IMR-90 (cell line): ENCODE measurements at regions not wholly inside any gene's neighbourhood (a gene's known extent, or its start where the extent isn't known, plus 50 kb on each side); places are given as distances from the start of the nearest gene placed in this dataset.
A peak's percentile ranks its signal among the peaks of the same experiment; 100 is the strongest.

Source experiments
- ATAC-seq: fragments of 200-7000 bp; cut with Tn5 transposase; 2 replicates; pipeline ENCODE4 v1.9.1; 2020; ENCODE audit warnings: low read depth, mild to moderate bottlenecking, moderate library complexity
- BruUV-seq: library from RNA; stranded (reverse); fragments of 400-500 nt; replicated peaks from 2 replicates; lab custom pipeline; 2021; lab: Mats Ljungman, UMichigan
- CTCF ChIA-PET: fragments of 300-600 bp; formaldehyde crosslinking; extraction: SDS; loops from one replicate; lab custom pipeline; 2021; ENCODE audit warnings: antibody characterized with exemption; lab: Yijun Ruan, JAX
- POLR2A ChIA-PET: fragments of 300-600 bp; sonication (Branson Sonifier 250); formaldehyde crosslinking; loops from one replicate; lab custom pipeline; 2022; ENCODE audit warnings: antibody characterized with exemption; ENCODE audit not compliant: unreplicated experiment; lab: Charles Lee
- DNase-seq: peaks from one replicate; pipeline ENCODE4 v3.0.0; 2013
- H2AFZ ChIP-seq: replicated peaks from 2 replicates; pipeline ENCODE3; 2013; ENCODE audit warnings: low read length, mild to moderate bottlenecking; ENCODE audit not compliant: poor library complexity
- H2AK5ac ChIP-seq: 2 replicates; pipeline ENCODE4 v1.6.1; 2013; ENCODE audit warnings: low read depth, low read length, inconsistent platforms
- H2AK9ac ChIP-seq: replicated peaks from 2 replicates; pipeline ENCODE3; 2013; ENCODE audit warnings: mild to moderate bottlenecking, low read depth, low read length, moderate library complexity; ENCODE audit not compliant: poor library complexity
- H2BK120ac ChIP-seq: 2 replicates; pipeline ENCODE4 v1.6.1; 2013; ENCODE audit warnings: low read depth, low read length, inconsistent platforms
- H2BK15ac ChIP-seq: 3 replicates; pipeline ENCODE4 v1.6.1; 2013; ENCODE audit warnings: low read depth, low read length, inconsistent platforms
- H2BK20ac ChIP-seq: 2 replicates; pipeline ENCODE4 v1.6.1; 2013; ENCODE audit warnings: low read depth, mild to moderate bottlenecking, inconsistent platforms, low read length, moderate library complexity
- H2BK5ac ChIP-seq: 2 replicates; pipeline ENCODE4 v1.6.1; 2013; ENCODE audit warnings: mild to moderate bottlenecking, low read depth, low read length, inconsistent platforms; ENCODE audit not compliant: poor library complexity, severe bottlenecking
- H3K14ac ChIP-seq: replicated peaks from 2 replicates; pipeline ENCODE4 v1.6.1; 2013; ENCODE audit warnings: low read depth, low read length, inconsistent platforms
- H3K18ac ChIP-seq: 2 replicates; pipeline ENCODE4 v1.6.1; 2013; ENCODE audit warnings: low read depth, low read length, control low read depth
- H3K23ac ChIP-seq: 2 replicates; pipeline ENCODE4 v1.6.1; 2013; ENCODE audit warnings: low read depth, low read length, inconsistent platforms
- H3K27ac ChIP-seq: 2 replicates; pipeline ENCODE4 v1.5.1; 2013; ENCODE audit warnings: mild to moderate bottlenecking, control low read depth, low read length; ENCODE audit not compliant: insufficient read depth
- H3K27me3 ChIP-seq: 2 replicates; pipeline ENCODE4 v1.6.1; 2013; ENCODE audit warnings: low read length; ENCODE audit not compliant: control insufficient read depth, insufficient read depth
- H3K36me3 ChIP-seq: 2 replicates; pipeline ENCODE4 v1.6.1; 2013; ENCODE audit warnings: low read length, mixed read lengths; ENCODE audit not compliant: control insufficient read depth, insufficient read depth
- H3K4ac ChIP-seq: 2 replicates; pipeline ENCODE4 v1.6.1; 2013; ENCODE audit warnings: low read depth, low read length, inconsistent platforms
- H3K4me1 ChIP-seq: 2 replicates; pipeline ENCODE4 v1.6.1; 2013; ENCODE audit warnings: low read length, mixed read lengths; ENCODE audit not compliant: control insufficient read depth, insufficient read depth
- H3K4me2 ChIP-seq: 2 replicates; pipeline ENCODE4 v1.6.1; 2013; ENCODE audit warnings: low read depth, mild to moderate bottlenecking, control low read depth, low read length, moderate library complexity
- H3K4me3 ChIP-seq: 2 replicates; pipeline ENCODE4 v1.5.1; 2013; ENCODE audit warnings: low read depth, mild to moderate bottlenecking, control low read depth, low read length, moderate library complexity; ENCODE audit not compliant: insufficient read depth
- H3K56ac ChIP-seq: 2 replicates; pipeline ENCODE4 v1.6.1; 2013; ENCODE audit warnings: low read length, inconsistent platforms; ENCODE audit not compliant: insufficient read depth; ENCODE audit errors: extremely low read depth
- H3K79me1 ChIP-seq, 2 experiments: 2 replicates each; pipeline ENCODE4 v1.6.1; 2013; ENCODE audit warnings: low read length in 2 of 2, inconsistent platforms in 1 of 2, low read depth in 1 of 2
- H3K9ac ChIP-seq: 2 replicates; pipeline ENCODE4 v1.6.1; 2013; ENCODE audit warnings: low read depth, low read length, control low read depth
- H3K9me1 ChIP-seq: 2 replicates; pipeline ENCODE4 v1.6.1; 2013; ENCODE audit warnings: low read length, inconsistent platforms; ENCODE audit not compliant: insufficient read depth
- H3K9me3 ChIP-seq: 2 replicates; pipeline ENCODE4 v1.6.1; 2013; ENCODE audit warnings: low read length; ENCODE audit not compliant: control insufficient read depth, insufficient read depth
- H4K20me1 ChIP-seq: 2 replicates; pipeline ENCODE4 v1.6.1; 2013; ENCODE audit warnings: low read length, inconsistent platforms; ENCODE audit not compliant: insufficient read depth
- H4K5ac ChIP-seq: 2 replicates; pipeline ENCODE4 v1.6.1; 2013; ENCODE audit warnings: mild to moderate bottlenecking, low read depth, low read length, control low read depth
- H4K8ac ChIP-seq, 2 experiments: 2 replicates each; pipeline ENCODE4 v1.6.1; 2013; ENCODE audit warnings: low read depth in 2 of 2, low read length in 2 of 2, control low read depth in 1 of 2, inconsistent platforms in 1 of 2
- H4K91ac ChIP-seq: 2 replicates; pipeline ENCODE4 v1.6.1; 2013; ENCODE audit warnings: low read depth, low read length, inconsistent platforms; ENCODE audit not compliant: insufficient read depth
- BHLHE40 ChIP-seq: fragments of 150-350 bp; IDR thresholded peaks from 2 replicates; pipeline ENCODE4 v1.6.1; 2016; ENCODE audit warnings: mild to moderate bottlenecking, low read depth, low read length
- MAFK ChIP-seq: IDR thresholded peaks from 2 replicates; pipeline ENCODE4 v1.6.1; 2012; ENCODE audit warnings: low read depth, low read length, improper control_type of control experiment
- WGBS, 2 experiments: methylation state at CpG; one replicate each; pipeline versions ENCODE4 v1.1.5 to v1.1.7; 2013; ENCODE audit warnings: missing lambda C conversion rate in 2 of 2; ENCODE audit not compliant: insufficient read length in 1 of 2; ENCODE audit errors: extremely low coverage in 2 of 2; 5-methylcytosine and 5-hydroxymethylcytosine counted together
- dilution Hi-C: fragments of 300-500 bp; cut with HindIII; formaldehyde crosslinking; loops from one replicate; pipeline ENCODE4 v1.14.3; 2018; ENCODE audit warnings: low sequenced_read_pairs; ENCODE audit not compliant: unreplicated experiment
- in situ Hi-C: fragments of 300-500 bp; cut with MboI; formaldehyde crosslinking; loops from 3 replicates; pipeline ENCODE4 v1.14.3; 2019; ENCODE audit warnings: low sequenced_read_pairs, inconsistent platforms, mixed read lengths
- intact Hi-C: fragments of 100-400 bp; cut with micrococcal nuclease; formaldehyde crosslinking; loops from 2 replicates; pipeline ENCODE4 v1.10.0; 2022

DNA sequence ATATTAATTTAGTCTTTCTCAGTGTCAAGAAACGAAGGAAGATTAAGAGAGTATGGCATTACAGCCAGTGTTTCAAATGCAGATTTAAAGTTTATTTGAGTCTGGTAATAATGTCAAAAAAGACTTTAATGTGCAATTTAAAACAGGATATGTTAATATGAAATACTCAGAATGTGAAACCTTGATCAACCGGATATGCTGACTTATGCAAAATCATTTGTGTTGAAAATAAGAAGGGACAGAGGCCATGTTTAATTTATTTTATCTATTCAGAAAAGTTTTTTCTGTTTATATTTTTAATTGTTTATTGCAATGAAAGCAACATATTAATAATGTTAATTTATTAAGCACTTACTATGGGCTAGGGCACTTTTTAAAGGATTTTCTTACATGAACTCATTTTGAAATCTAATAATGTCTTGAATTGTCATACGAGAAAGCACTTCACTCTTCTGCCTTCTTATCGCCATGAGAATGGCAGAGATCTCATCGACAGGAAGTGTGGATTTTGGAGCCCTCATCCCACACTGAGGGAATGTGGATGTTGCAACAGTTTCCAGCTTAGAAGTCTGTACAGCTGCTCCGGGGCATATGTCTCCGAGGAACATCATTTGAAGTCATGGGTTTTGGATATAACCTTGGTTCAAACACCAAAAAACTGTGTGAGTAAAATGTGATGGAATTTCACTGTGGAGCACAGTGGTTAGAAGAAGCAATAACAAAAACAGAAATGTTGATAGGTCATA lies 1410.4 kb downstream of the EPHA7 start:
- Histone ChIP-seq H3K27ac (no peak overlapping the region), H3K36me3 (no peaks in the 10 kb centered on the region), H3K4me1 (no peaks in the 10 kb centered on the region), H2BK15ac (no peak overlapping the region), H2AFZ (no peak overlapping the region), H2BK5ac (no peak overlapping the region), H4K5ac (no peak overlapping the region), H3K18ac (no peak overlapping the region), H4K20me1 (no peaks in the 10 kb centered on the region), H3K4ac (no peak overlapping the region), H3K23ac (no peak overlapping the region), H3K79me1 (no peaks in the 10 kb centered on the region), H4K91ac (no peak overlapping the region), H2AK9ac (no peak overlapping the region), H3K27me3 (no peaks in the 10 kb centered on the region), H2AK5ac (no peak overlapping the region), H3K9me3 (peaks cover 4% of the 10 kb centered on the region; the same call in 1 of the 2 replicates), H4K8ac (no peak overlapping the region), H3K9ac (no peak overlapping the region), H3K4me3 (no peak overlapping the region), H3K4me2 (no peak overlapping the region), H2BK120ac (no peak overlapping the region), H2BK20ac (no peak overlapping the region), H3K56ac (no peak overlapping the region), H3K14ac (no peak overlapping the region), H3K9me1 (no peaks in the 10 kb centered on the region)
- no peak for ATAC-seq
- no TSS peak for BruUV-seq
- ChIA-PET POLR2A (no interaction called here), CTCF (no interaction called here)
- no peak for DNase-seq
- in situ Hi-C loops (no loop called here), intact Hi-C loops (no loop called here), dilution Hi-C loops (no loop called here)
- TF ChIP-seq BHLHE40 (no peak), MAFK (peak; percentile 84)
- WGBS, 2 experiments: no CpG with 5 or more reads among the region's 7 CpGs
